ENCODE measurements at regions not wholly inside any gene's neighbourhood (a gene's known extent, or its start where the extent isn't known, plus 50 kb on each side); places are given as distances from the start of the nearest gene placed in this dataset.
"Not testable (repeated sequence)": the region's sequence is repeated elsewhere in the genome, so short reads cannot be mapped to it uniquely, and the experiment has no call there.

DNA sequence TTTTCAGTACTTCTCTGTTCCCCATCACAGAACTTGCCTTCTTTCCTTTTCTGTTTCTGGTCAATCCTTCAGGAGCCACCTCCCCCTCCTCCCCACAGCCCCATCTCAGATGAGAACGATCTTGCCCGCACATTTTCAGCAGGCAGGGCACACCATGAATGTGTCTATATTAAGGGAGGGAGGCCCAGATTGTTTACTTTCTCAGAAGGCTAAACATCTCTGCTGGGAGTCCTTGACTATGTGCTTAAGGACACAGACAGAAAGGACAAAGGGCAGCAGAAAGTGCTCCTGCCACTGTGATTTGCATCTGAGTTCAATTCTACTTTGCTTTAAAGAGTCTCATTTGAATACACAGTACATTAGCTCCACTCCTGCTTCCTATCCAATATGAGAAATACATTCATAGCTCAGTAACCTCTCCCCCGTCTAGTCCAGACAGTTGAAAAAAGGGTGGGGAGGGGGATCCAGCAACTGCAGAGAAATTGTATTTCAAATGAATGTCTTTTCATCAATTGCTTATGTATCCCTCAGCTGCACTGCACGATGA, 175.0 kb upstream of the PARD3B start:
- no peak for DNase-seq

DNA sequence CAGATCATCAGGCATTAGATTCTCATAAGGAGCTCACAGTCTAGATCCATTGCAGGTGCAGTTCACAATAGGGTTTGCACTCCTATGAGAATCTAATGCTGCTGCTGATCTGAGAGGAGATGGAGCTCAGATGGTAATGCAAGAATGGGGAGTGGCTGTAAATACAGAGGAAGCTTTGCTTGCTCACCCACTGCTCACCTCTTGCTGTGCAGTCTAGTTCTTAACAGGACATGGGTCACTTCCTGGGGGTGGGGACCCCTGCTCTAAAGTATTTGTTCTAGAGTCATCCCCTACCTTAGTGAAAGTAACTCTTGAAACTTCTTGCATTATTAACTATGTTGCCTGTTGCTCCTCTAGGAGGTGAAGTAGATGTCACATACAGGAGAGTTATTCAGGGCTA, 171.3 kb upstream of the PARD3B start:
- DNase-seq, result no peak

DNA sequence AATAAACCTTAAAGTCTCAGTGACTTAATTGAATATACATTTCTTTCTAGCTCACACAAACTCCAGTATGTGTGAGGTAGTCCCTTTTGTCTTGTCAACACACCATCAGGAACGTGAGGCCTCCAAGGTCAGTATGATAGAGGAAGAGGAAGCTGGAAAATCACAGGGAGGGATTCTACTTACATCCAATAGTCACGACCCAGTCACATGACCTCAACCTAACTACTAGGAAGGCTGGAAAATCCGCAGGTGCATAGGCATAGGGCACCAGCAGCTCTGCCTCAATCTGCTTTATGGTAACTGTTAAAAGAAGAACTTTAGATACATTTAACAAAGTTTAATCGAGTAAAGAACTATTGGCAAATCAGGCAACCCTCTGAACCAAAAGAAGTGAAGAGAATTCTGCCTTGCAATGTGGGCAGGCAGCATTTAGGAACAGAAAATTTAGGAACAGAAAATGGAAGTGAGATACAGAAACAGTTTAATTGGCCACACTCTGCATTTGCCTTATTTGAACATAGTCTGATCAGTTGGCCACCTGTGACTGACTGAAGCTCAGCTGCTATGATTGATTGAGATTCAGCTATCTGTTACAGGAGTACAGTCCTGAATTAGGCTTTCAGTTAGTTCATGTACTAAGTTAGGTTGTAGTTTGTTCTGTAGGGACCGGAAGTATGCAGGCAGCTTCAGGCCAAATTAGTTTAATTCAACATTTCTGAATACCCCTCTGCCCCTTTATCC, 165.0 kb upstream of the PARD3B start:
- no peak for DNase-seq

GRCh38 chr2:204386668-204387067, 158.6 kb upstream of the PARD3B start:
- DNase-seq, result no peak

- no peak for DNase-seq
Measured at GRCh38 chr2:204389120-204389519, 156.2 kb upstream of the PARD3B start.

DNA sequence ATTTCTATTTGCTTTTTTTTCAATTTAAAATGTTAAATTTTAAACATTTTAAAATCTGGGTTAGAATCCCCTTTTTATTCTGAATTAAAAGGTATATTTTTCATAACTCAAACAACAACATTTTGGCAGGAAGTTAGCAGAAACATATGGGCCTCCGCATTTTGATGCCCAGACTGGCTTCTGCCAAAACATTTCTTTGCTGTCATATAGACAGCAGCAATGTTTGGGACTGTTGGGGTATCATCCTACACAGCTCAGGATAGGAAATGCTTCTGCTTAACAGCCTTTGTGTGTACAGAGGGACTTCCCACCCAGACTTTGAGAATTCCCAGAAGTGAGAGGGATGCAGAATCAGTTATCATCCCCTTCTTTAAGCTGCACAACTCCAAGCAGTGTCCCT, 155.4 kb upstream of the PARD3B start:
- no peak for DNase-seq

GRCh38 chr2:204395539-204395938, 149.7 kb upstream of the PARD3B start:
- no peak for DNase-seq

GRCh38 chr2:204401114-204401513, 144.2 kb upstream of the PARD3B start:
- DNase-seq, result no peak

DNA sequence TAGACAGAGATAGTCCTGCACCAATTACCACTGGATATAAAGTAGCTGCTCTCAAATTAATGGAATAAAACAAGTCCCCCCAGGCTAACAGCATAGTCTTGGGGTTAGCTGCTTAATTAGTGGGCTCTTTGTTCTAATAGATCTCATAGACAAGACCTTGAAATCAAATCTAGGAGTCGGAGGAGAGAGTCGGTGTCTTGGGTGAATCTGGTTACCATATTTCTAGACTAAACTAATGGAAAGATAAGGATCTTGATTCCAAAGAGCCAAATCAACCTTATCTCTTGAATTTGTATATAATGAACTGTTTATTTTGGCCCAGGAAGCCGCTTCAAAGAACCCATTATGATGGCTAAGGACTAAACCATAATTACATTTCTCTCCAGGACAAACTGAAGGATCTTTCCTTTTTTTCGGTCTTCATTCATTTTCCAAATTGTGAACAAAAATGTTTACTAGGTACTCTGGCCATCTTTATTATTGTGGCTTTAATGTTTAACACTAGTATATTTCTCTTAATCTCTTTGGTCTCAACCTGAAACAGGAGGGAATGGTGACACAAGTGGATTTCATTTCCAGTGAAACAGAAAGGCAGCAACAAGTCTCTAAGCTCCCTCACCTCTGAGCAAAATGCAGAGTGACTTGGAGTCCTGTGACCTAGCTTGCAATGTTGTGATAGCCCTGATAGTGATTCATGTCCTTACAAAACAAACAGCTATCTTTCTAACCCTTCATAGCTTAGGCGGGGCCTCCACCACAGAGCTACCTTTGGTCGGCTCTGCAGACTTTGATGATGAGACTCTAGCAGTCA, 137.9 kb upstream of the PARD3B start:
- peak; percentile 1 for DNase-seq

DNA sequence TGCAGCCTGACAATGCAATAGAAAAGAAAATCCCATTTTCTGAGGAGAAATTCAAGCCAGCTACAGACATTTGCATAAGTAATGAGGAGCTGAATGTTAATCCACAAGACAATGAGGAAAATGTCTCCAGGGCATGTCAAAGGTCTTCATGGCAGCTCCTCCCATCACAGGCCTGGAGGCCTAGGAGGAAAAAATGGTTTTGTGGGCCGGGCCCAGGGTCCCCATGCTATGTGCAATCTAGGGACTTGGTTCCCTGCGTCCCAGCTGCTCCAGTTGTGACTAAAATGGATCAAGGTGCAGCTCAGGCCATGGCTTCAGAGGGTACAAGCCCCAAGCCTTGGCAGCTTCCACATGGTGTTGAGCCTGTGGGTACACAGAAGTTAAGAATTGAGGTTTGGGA, 132.5 kb upstream of the PARD3B start:
- not testable (repeated sequence) for DNase-seq

- no peak for DNase-seq
Measured at GRCh38 chr2:204415406-204416181, 129.7 kb upstream of the PARD3B start.

GRCh38 chr2:204416236-204416635, 129.0 kb upstream of the PARD3B start:
- DNase-seq, result no peak

DNA sequence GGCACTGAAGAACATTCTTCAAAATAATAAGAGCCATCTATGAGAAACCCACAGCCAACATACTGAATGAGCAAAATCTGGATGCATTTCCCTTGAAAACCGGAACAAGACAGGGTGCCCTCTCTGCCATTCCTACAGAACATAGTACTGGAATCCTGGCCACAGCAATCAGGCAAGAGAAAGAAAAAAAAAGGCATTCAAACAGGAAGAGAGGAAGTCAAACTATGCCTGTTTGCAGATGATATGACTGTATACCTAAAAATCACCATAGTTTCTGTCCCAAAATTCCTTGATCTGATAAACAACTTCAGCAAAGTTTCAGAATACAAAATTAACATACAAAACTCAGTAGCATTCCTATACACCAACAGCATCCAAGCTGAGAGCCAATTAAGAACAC, 119.5 kb upstream of the PARD3B start:
- no peak for DNase-seq

DNA sequence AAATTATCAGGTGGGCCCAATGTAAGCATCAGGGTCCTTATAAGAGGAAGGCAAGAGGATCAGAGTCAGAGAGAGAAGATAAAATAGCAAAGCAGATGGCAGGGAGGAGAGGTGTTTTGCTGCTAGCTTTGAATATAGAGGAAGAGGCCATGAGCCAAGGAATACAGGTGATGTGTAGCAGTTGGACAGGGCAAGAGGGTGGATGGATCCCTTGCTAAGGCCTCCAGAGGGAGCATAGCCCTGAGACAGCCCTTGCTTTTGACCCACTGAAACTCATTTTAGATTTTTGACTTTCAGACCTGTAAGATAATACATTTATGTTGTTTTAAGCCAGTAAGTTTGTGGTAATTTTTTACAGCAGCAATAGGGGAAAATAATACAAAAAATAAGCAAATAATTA, 116.6 kb upstream of the PARD3B start:
- no peak for DNase-seq

- no peak for DNase-seq
Measured at GRCh38 chr2:204431529-204431928, 113.7 kb upstream of the PARD3B start.

DNA sequence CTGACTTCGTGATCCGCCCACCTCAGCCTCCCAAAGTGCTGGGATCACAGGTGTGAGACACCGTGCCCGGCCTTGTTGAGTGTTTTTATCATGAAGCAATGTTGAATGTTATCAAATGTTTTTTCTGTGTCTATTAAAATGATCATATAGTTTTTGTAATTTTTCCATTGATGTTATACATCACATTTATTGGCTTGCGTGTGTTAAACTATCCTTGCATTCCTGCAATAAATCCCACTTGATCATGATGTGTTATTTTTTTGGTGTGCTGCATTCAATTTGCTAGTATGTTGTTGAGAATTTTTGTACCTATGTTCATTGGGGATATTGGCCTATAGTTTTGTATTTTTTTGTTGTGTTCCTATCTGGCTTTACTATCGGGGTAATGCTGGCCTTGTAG, 113.1 kb upstream of the PARD3B start:
- no peak for DNase-seq

GRCh38 chr2:204434660-204435462, 110.4 kb upstream of the PARD3B start:
- DNase-seq, result no peak

DNA sequence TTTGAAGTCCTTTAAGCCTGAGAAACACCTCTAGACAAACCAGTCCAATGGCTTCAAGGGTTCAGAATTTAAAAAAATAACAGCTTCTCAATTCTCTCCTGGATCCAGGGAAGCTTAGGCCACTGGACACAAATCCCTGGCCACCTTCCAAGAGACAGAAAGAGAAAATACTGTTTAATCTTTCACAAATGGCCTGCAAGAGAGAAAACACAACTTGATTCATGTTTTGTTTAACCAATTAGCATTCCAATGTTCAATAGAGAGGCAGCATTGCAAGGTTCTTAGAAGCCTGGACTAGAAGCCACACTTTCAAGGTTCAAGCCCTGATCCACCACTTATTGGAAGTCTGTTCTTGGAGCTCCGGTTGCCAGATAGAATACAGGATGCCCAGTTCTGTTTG, 109.0 kb upstream of the PARD3B start:
- no peak for DNase-seq

- DNase-seq, result no peak
Measured at GRCh38 chr2:204437408-204437807, 107.9 kb upstream of the PARD3B start.

DNA sequence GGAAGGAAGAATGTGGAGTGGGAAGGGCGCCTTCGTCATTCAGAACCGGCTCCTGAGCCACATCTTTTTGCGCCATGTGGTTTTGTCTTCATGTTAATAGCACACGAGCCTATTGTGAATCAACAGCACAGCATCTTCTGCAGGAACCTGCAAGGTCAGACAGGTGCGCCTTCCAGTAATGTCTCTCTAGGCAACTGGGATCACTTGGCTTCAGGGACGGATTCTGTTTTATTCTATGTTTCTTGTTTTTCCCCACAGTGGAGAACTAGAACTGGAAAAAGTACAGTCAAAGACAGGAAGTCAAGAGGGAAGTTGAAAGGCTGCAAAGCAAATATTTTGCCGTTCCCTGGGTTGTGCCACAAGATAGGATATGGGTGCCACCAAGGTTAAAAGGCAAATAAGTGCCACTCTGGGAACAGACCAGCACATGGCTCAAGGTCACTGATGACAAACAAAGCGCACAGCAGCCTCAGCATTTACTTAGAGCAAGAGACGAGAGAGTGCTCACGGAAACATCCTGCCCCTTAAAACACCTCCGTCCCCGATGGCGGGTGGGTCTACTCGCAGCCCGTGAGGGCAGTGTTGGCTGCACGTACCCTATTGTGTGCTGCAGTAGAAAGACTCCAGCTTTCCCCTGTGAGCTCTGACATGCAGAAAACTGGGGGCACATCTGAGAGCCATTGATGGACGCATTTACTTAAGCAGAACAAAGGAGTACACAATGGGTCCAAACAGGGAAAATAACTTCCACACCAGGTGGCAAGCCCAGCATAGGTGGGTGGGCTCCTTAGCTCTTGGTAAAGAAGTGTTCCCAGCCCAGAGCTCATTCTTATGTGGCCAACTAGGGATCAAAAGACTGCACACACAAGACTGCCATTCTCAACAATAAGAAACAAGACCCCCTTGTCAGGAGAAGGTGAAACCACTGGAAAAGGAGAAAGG, 107.2 kb upstream of the PARD3B start:
- DNase-seq, result no peak

DNA sequence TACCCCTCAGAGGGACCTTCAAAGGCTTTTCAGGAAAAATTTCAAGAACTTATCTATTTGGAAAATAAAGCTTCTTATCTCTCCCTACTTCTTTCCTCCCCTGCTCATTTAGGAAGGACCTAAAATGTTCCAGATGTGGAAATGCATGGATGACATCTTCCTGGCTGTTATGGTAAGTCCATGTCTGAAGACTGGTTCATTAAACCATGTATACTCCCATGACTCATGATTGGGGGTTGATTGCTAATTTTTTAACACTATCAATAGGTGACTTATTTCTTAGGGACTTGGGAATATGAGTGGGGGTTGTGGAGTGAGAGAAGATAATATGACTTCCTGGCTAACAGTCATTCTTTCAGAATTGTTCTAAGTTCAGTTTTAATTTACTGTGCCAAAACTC, 104.0 kb upstream of the PARD3B start:
- DNase-seq, result no peak

Data from hematopoietic multipotent progenitor cell treated with erythropoietin and hydrocortisone succinate and interleukin-3 and kit ligand, for 6 days (in vitro differentiated cells).